ENCODE measurements at regions not wholly inside any gene's neighbourhood (a gene's known extent, or its start where the extent isn't known, plus 50 kb on each side); places are given as distances from the start of the nearest gene placed in this dataset.

GRCh38 chr6:169141671-169142537, 111.7 kb downstream of the THBS2 start:
- TF ChIP-seq, protein P1, sequence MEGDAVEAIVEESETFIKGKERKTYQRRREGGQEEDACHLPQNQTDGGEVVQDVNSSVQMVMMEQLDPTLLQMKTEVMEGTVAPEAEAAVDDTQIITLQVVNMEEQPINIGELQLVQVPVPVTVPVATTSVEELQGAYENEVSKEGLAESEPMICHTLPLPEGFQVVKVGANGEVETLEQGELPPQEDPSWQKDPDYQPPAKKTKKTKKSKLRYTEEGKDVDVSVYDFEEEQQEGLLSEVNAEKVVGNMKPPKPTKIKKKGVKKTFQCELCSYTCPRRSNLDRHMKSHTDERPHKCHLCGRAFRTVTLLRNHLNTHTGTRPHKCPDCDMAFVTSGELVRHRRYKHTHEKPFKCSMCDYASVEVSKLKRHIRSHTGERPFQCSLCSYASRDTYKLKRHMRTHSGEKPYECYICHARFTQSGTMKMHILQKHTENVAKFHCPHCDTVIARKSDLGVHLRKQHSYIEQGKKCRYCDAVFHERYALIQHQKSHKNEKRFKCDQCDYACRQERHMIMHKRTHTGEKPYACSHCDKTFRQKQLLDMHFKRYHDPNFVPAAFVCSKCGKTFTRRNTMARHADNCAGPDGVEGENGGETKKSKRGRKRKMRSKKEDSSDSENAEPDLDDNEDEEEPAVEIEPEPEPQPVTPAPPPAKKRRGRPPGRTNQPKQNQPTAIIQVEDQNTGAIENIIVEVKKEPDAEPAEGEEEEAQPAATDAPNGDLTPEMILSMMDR (IDR thresholded peaks at IDR 0.05), result no peak
- no peak for TF ChIP-seq USF2 (IDR thresholded peaks at IDR 0.05; ENCODE audit: borderline replicate concordance, low read depth, low read length)
- TF ChIP-seq TAF1 (IDR thresholded peaks at IDR 0.05; ENCODE audit: borderline replicate concordance, low read depth, low read length), result no peak
- no peak for TF ChIP-seq TEAD4 (IDR thresholded peaks at IDR 0.05; ENCODE audit: borderline replicate concordance, insufficient read depth)
- no peak for TF ChIP-seq GATA2 (CRISPR knock-in tag; IDR thresholded peaks at IDR 0.05)
- no peak for TF ChIP-seq POLR2AphosphoS5 (IDR thresholded peaks at IDR 0.05; ENCODE audit: low read depth, low read length)
- TF ChIP-seq, protein P2, sequence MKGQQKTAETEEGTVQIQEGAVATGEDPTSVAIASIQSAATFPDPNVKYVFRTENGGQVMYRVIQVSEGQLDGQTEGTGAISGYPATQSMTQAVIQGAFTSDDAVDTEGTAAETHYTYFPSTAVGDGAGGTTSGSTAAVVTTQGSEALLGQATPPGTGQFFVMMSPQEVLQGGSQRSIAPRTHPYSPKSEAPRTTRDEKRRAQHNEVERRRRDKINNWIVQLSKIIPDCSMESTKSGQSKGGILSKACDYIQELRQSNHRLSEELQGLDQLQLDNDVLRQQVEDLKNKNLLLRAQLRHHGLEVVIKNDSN (IDR thresholded peaks at IDR 0.05; ENCODE audit: borderline replicate concordance, low read depth), result no peak
- no peak for TF ChIP-seq ZBTB33 (IDR thresholded peaks at IDR 0.05; ENCODE audit: borderline replicate concordance, low read depth)
- no peak for TF ChIP-seq CHD2 (IDR thresholded peaks at IDR 0.05; ENCODE audit: low read length, partially characterized antibody)
- TF ChIP-seq RFX5 (IDR thresholded peaks at IDR 0.05; ENCODE audit: low read length), result no peak
- TF ChIP-seq EZH2phosphoT487 (IDR thresholded peaks at IDR 0.05; ENCODE audit: borderline replicate concordance, low read depth), result no peak
- no peak for TF ChIP-seq JUND (IDR thresholded peaks at IDR 0.05)
- no peak for TF ChIP-seq MXI1 (IDR thresholded peaks at IDR 0.05; ENCODE audit: low read depth, low read length)
